K562 (cell line): ENCODE measurements at regions not wholly inside any gene's neighbourhood (a gene's known extent, or its start where the extent isn't known, plus 50 kb on each side); places are given as distances from the start of the nearest gene placed in this dataset.

Source experiments
- CHAMP1 ChIP-seq: fragments of 450-650 bp; IDR thresholded peaks from 2 replicates; pipeline ENCODE4 v1.6.1; 2016; ENCODE audit warnings: mild to moderate bottlenecking
- CTCF ChIP-seq, 3 experiments: IDR thresholded peaks in 2 of 3; conservative IDR thresholded peaks in 1 of 3; 2 replicates each; pipeline ENCODE4 v1.5.1; 2011 to 2012; ENCODE audit warnings: low read length in 3 of 3, mild to moderate bottlenecking in 3 of 3, control low read depth in 2 of 3, improper control_type of control experiment in 1 of 3, inconsistent platforms in 1 of 3, low read depth in 1 of 3, mixed read lengths in 1 of 3, moderate library complexity in 1 of 3; ENCODE audit not compliant: insufficient read depth in 2 of 3
- CUX1 ChIP-seq: fragments of 200-800 bp; sonication (Bioruptor generic); IDR thresholded peaks from 2 replicates; pipeline ENCODE4 v1.6.1; 2016; ENCODE audit warnings: missing genetic modification characterization, missing compliant biosample characterization
- E2F5 ChIP-seq: sonication (generic); formaldehyde crosslinking; IDR thresholded peaks from 2 replicates; pipeline ENCODE4 v1.8.0; 2022; ENCODE audit warnings: mild to moderate bottlenecking, missing genetic modification reagents
- EGR1 ChIP-seq: fragments of 450-650 bp; conservative IDR thresholded peaks from 2 replicates; pipeline ENCODE4 v1.6.1; 2017; ENCODE audit warnings: mild to moderate bottlenecking
- FOSL1 ChIP-seq: fragments of 200-800 bp; sonication (Bioruptor generic); conservative IDR thresholded peaks from 2 replicates; pipeline ENCODE4 v1.6.1; 2016; ENCODE audit warnings: missing genetic modification characterization, missing compliant biosample characterization
- SOX6 ChIP-seq: fragments of 450-650 bp; IDR thresholded peaks from 2 replicates; pipeline ENCODE4 v1.6.1; 2014; ENCODE audit warnings: mild to moderate bottlenecking
- ZNF3 ChIP-seq: fragments of 250-450 bp; sonication (Bioruptor Pico); IDR thresholded peaks from 2 replicates; pipeline ENCODE4 v1.5.0; 2021; ENCODE audit warnings: mild to moderate bottlenecking, moderate library complexity

GRCh38 chr3:43963208-43963607 is 272.5 kb downstream of the ABHD5 start (continued):
- TF ChIP-seq CUX1 (CRISPR knock-in tag) (no peak), FOSL1 (no peak), CTCF (IDR thresholded peaks at IDR 0.05 in 2 of 3, conservative IDR thresholded peaks at IDR 0.05 in 1 of 3; ENCODE audit: insufficient read depth in 2 of 3, low read depth in 1 of 3, low read length in 3 of 3) (no peak), CHAMP1 (no peak), EGR1 (no peak), ZNF3 (CRISPR knock-in tag) (no peak), E2F5 (no peak), SOX6 (no peak)
